MM.1S (cell line): ENCODE measurements at regions not wholly inside any gene's neighbourhood (a gene's known extent, or its start where the extent isn't known, plus 50 kb on each side); places are given as distances from the start of the nearest gene placed in this dataset.

Experiments used
- CTCF ChIP-seq: fragments of 300-600 bp; sonication (generic); IDR thresholded peaks from 2 replicates; pipeline ENCODE4 v1.5.1; 2016; ENCODE audit warnings: antibody characterized with exemption, low read length, mixed read lengths
- EZH2phosphoT487 ChIP-seq: fragments of 300-600 bp; sonication (generic); IDR thresholded peaks from 2 replicates; pipeline ENCODE4 v1.6.1; 2018; ENCODE audit warnings: antibody characterized with exemption, low read length

DNA sequence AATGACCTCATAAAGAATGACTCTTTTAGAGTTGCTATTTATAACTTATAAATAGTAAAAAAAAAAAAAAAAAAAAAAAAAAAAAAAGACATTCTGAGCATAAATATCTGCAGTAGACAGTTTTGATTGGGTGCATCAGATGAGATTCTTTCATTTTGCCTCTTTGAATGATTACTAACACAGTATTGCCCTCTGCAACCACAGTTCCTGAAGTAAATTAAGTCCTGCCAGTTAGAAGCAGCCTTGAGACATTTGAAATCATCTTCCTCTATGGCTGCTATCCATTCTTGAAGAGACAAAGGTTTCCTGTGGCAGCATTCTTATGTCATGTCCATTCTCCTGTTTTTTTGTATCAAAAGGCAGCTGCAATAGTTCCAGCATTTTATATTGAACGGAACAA is 892.4 kb upstream of the MIR17HG start:
- TF ChIP-seq CTCF (no peak), EZH2phosphoT487 (no peak)
